Smooth muscle cell (in vitro differentiated cells): ENCODE measurements at regions not wholly inside any gene's neighbourhood (a gene's known extent, or its start where the extent isn't known, plus 50 kb on each side); places are given as distances from the start of the nearest gene placed in this dataset.

ENCODE experiments used
- DNase-seq: peaks from one replicate; lab custom pipeline; 2025; ENCODE audit not compliant: unreplicated experiment; lab: John Stamatoyannopoulos, UW
- H2AFZ ChIP-seq: fragments of 200-600 bp; sonication (generic); 2 replicates; pipeline ENCODE4 v1.6.0; 2016; ENCODE audit warnings: antibody characterized with exemption, low read depth, mild to moderate bottlenecking
- H3F3A ChIP-seq: fragments of 200-600 bp; sonication (generic); 2 replicates; pipeline ENCODE4 v1.6.0; 2017; ENCODE audit warnings: antibody characterized with exemption, low read depth
- H3K27ac ChIP-seq: fragments of 200-600 bp; sonication (generic); 2 replicates; pipeline ENCODE4 v1.5.1; 2016; ENCODE audit warnings: low read depth, mild to moderate bottlenecking
- H3K27me3 ChIP-seq: fragments of 200-600 bp; sonication (generic); 2 replicates; pipeline ENCODE4 v1.6.1; 2016; ENCODE audit warnings: low read depth, mild to moderate bottlenecking
- H3K36me3 ChIP-seq: fragments of 200-600 bp; sonication (generic); 2 replicates; pipeline ENCODE4 v1.5.1; 2016; ENCODE audit warnings: low read depth
- H3K4me1 ChIP-seq: fragments of 200-600 bp; sonication (generic); 2 replicates; pipeline ENCODE4 v1.5.1; 2016; ENCODE audit warnings: low read depth
- H3K4me2 ChIP-seq: fragments of 200-600 bp; sonication (generic); 2 replicates; pipeline ENCODE4 v1.6.0; 2016; ENCODE audit warnings: mild to moderate bottlenecking
- H3K4me3 ChIP-seq: fragments of 200-600 bp; sonication (generic); 2 replicates; pipeline ENCODE4 v1.5.1; 2016; ENCODE audit warnings: mild to moderate bottlenecking
- H3K79me2 ChIP-seq: fragments of 200-600 bp; sonication (generic); 2 replicates; pipeline ENCODE4 v1.6.0; 2016; ENCODE audit warnings: low read depth, mild to moderate bottlenecking
- H3K9ac ChIP-seq: fragments of 200-600 bp; sonication (generic); 2 replicates; pipeline ENCODE4 v1.6.0; 2016; ENCODE audit warnings: low read depth
- H3K9me3 ChIP-seq: fragments of 200-600 bp; sonication (generic); replicated peaks from 2 replicates; pipeline ENCODE4 v1.5.1; 2016; ENCODE audit warnings: low read depth
- H4K20me1 ChIP-seq: fragments of 200-600 bp; sonication (generic); 2 replicates; pipeline ENCODE4 v1.6.0; 2016; ENCODE audit warnings: low read depth
- CTCF ChIP-seq: fragments of 200-600 bp; sonication (generic); IDR thresholded peaks from 2 replicates; pipeline ENCODE4 v1.5.1; 2017; ENCODE audit warnings: borderline replicate concordance, mild to moderate bottlenecking, antibody characterized with exemption; ENCODE audit not compliant: insufficient read depth, poor library complexity, severe bottlenecking
- WGBS: methylation state at CpG from one replicate; pipeline ENCODE4 v1.1.7; 2016; ENCODE audit warnings: low lambda C conversion rate; 5-methylcytosine and 5-hydroxymethylcytosine counted together

- no peak for TF ChIP-seq CTCF
- WGBS = 49% methylated on average over 2 of the region's 2 CpGs
- Histone ChIP-seq H3K27me3 (no peaks in the 10 kb centered on the region), H3K36me3 (no peaks in the 10 kb centered on the region), H3F3A (no peaks in the 10 kb centered on the region), H3K4me2 (no peak overlapping the region), H2AFZ (no peak overlapping the region), H3K79me2 (no peaks in the 10 kb centered on the region), H3K4me3 (no peak overlapping the region), H3K9ac (no peak overlapping the region), H4K20me1 (no peaks in the 10 kb centered on the region), H3K4me1 (no peaks in the 10 kb centered on the region), H3K27ac (no peak overlapping the region), H3K9me3 (no peaks in the 10 kb centered on the region)
- DNase-seq = no peak
Measured at GRCh38 chr5:27548484-27548883, 510.1 kb upstream of the CDH9 start.

GRCh38 chr5:27535031-27535557 is 496.7 kb upstream of the CDH9 start:
- Histone ChIP-seq H3K27ac (no peak overlapping the region), H3K9me3 (no peaks in the 10 kb centered on the region), H3F3A (no peaks in the 10 kb centered on the region), H2AFZ (no peak overlapping the region), H4K20me1 (no peaks in the 10 kb centered on the region), H3K4me3 (no peak overlapping the region), H3K4me1 (no peaks in the 10 kb centered on the region), H3K9ac (no peak overlapping the region), H3K27me3 (no peaks in the 10 kb centered on the region), H3K79me2 (no peaks in the 10 kb centered on the region), H3K4me2 (no peak overlapping the region), H3K36me3 (no peaks in the 10 kb centered on the region)
- TF ChIP-seq CTCF = no peak
- no peak for DNase-seq

- 76% methylated on average over 1 of the region's 1 CpG for WGBS
- Histone ChIP-seq H3K27ac (no peak overlapping the region), H3K9me3 (no peaks in the 10 kb centered on the region), H3K9ac (no peak overlapping the region), H3F3A (no peaks in the 10 kb centered on the region), H2AFZ (no peak overlapping the region), H3K4me3 (no peak overlapping the region), H3K27me3 (no peaks in the 10 kb centered on the region), H3K4me1 (no peaks in the 10 kb centered on the region), H3K4me2 (no peak overlapping the region), H4K20me1 (no peaks in the 10 kb centered on the region), H3K36me3 (no peaks in the 10 kb centered on the region), H3K79me2 (no peaks in the 10 kb centered on the region)
- DNase-seq = no peak
- TF ChIP-seq CTCF = no peak
Measured at GRCh38 chr5:27532305-27532704, 493.9 kb upstream of the CDH9 start.

GRCh38 chr5:27524515-27524914 is 486.1 kb upstream of the CDH9 start:
- no peak for DNase-seq
- TF ChIP-seq CTCF = no peak
- no peaks in the 10 kb centered on the region for H3K4me1 ChIP-seq
- no peak overlapping the region for H3K4me3 ChIP-seq
- no peaks in the 10 kb centered on the region for H3K79me2 ChIP-seq
- H3K9me3 ChIP-seq = no peaks in the 10 kb centered on the region
- no peaks in the 10 kb centered on the region for H3F3A ChIP-seq
- H3K27ac ChIP-seq = no peak overlapping the region
- no peaks in the 10 kb centered on the region for H4K20me1 ChIP-seq
- no peaks in the 10 kb centered on the region for H3K36me3 ChIP-seq
- no peak overlapping the region for H3K9ac ChIP-seq
- H3K27me3 ChIP-seq = no peaks in the 10 kb centered on the region
- no peak overlapping the region for H2AFZ ChIP-seq
- no peak overlapping the region for H3K4me2 ChIP-seq
